Keratinocyte (primary cell): ENCODE measurements at regions not wholly inside any gene's neighbourhood (a gene's known extent, or its start where the extent isn't known, plus 50 kb on each side); places are given as distances from the start of the nearest gene placed in this dataset.

Experiments
- DNase-seq: peaks from one replicate; pipeline ENCODE4 v3.0.0-alpha.2; 2011; ENCODE audit warnings: low read depth, missing footprints, low spot score
- FAIRE-seq: peaks from 2 replicates; lab custom pipeline; 2011; peaks lifted over from hg19 to GRCh38; lab: Jason Lieb, UNC
- H2AFZ ChIP-seq: 2 replicates; pipeline ENCODE4 v1.6.0; 2012; ENCODE audit warnings: low read length, control low read depth, inconsistent platforms; ENCODE audit not compliant: control insufficient read depth
- H3K27ac ChIP-seq: 2 replicates; pipeline ENCODE4 v1.5.1; 2011; ENCODE audit warnings: low read length; ENCODE audit not compliant: control insufficient read depth, insufficient read depth
- H3K27me3 ChIP-seq: 3 replicates; pipeline ENCODE4 v1.6.0; 2011; ENCODE audit warnings: low read length; ENCODE audit not compliant: control insufficient read depth, insufficient read depth; ENCODE audit errors: extremely low read depth
- H3K36me3 ChIP-seq, 2 experiments: 2 replicates in 1 of 2; 3 replicates in 1 of 2; pipeline ENCODE4 v1.5.1; 2011; ENCODE audit warnings: low read length in 2 of 2, mild to moderate bottlenecking in 1 of 2; ENCODE audit not compliant: control insufficient read depth in 2 of 2, insufficient read depth in 2 of 2; ENCODE audit errors: extremely low read depth in 1 of 2
- H3K4me1 ChIP-seq: 3 replicates; pipeline ENCODE4 v1.5.1; 2011; ENCODE audit warnings: low read length; ENCODE audit not compliant: control insufficient read depth, insufficient read depth; ENCODE audit errors: extremely low read depth
- H3K4me2 ChIP-seq: 3 replicates; pipeline ENCODE4 v1.6.0; 2011; ENCODE audit warnings: low read depth, low read length; ENCODE audit not compliant: control insufficient read depth, insufficient read depth; ENCODE audit errors: extremely low read depth
- H3K4me3 ChIP-seq, 3 experiments: fragments of 200-600 bp in 1 of 3; sonication (generic) in 1 of 3; 2 replicates in 2 of 3; 3 replicates in 1 of 3; pipeline ENCODE4 v1.5.1; 2011 to 2016; ENCODE audit warnings: low read length in 3 of 3, mild to moderate bottlenecking in 3 of 3, control low read depth in 2 of 3, inconsistent platforms in 1 of 3, low read depth in 1 of 3, mixed read lengths in 1 of 3, mixed run types in 1 of 3, moderate library complexity in 1 of 3; ENCODE audit not compliant: control insufficient read depth in 2 of 3, insufficient read depth in 2 of 3; ENCODE audit errors: extremely low read depth in 1 of 3
- H3K79me2 ChIP-seq: 2 replicates; pipeline ENCODE4 v1.6.0; 2012; ENCODE audit warnings: low read length; ENCODE audit not compliant: control insufficient read depth, insufficient read depth
- H3K9ac ChIP-seq: 3 replicates; pipeline ENCODE4 v1.6.0; 2011; ENCODE audit warnings: low read length; ENCODE audit not compliant: control insufficient read depth, insufficient read depth; ENCODE audit errors: extremely low read depth
- H3K9me1 ChIP-seq: 3 replicates; pipeline ENCODE4 v1.6.0; 2011; ENCODE audit warnings: low read length; ENCODE audit not compliant: control insufficient read depth, insufficient read depth; ENCODE audit errors: extremely low read depth
- H3K9me3 ChIP-seq: 2 replicates; pipeline ENCODE4 v1.5.1; 2012; ENCODE audit warnings: low read depth, low read length; ENCODE audit not compliant: control insufficient read depth
- H4K20me1 ChIP-seq: 3 replicates; pipeline ENCODE4 v1.6.0; 2011; ENCODE audit warnings: low read length; ENCODE audit not compliant: control insufficient read depth, insufficient read depth; ENCODE audit errors: extremely low read depth
- CTCF ChIP-seq, 3 experiments: IDR thresholded peaks in 1 of 3; conservative IDR thresholded peaks in 1 of 3; optimal IDR thresholded peaks in 1 of 3; 2 replicates in 2 of 3; 3 replicates in 1 of 3; pipeline versions ENCODE3 to v1.5.1; 2011; ENCODE audit warnings: low read length in 3 of 3, mild to moderate bottlenecking in 3 of 3, moderate library complexity in 2 of 3, control low read depth in 1 of 3, inconsistent platforms in 1 of 3; ENCODE audit not compliant: insufficient read depth in 2 of 3; ENCODE audit errors: extremely low read depth in 1 of 3
- EZH2 ChIP-seq: IDR thresholded peaks from one replicate; pipeline ENCODE4 v1.6.1; 2012; ENCODE audit warnings: inconsistent platforms, mild to moderate bottlenecking, low read length, moderate library complexity
- dilution Hi-C: fragments of 300-500 bp; cut with MboI; formaldehyde crosslinking; loops from one replicate; pipeline ENCODE4 v1.7.0; 2020; ENCODE audit warnings: low sequenced_read_pairs; ENCODE audit not compliant: extremely low pct_ligation_motif_present

DNA sequence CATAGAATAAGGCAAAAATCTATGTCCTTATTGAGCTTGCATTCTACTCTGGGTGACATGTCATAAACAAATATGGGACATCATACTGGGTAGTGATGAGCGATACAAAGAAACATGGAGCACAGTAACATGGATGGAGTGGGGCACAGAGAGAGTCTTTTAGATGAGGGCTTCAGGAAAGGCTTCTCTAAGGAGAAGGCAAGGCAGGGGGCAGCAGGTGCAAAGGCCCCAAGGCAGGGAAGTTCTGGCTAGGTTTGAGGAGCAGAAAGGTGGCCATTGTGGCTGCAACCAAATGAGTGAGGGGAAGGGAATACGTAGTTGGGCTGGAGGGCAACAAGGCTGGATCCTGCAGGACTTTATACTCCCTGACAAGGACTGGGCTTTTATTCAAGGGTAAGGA, 211.4 kb downstream of the HERPUD2 start:
- Histone ChIP-seq H3K4me2 (no peak overlapping the region), H4K20me1 (no peaks in the 10 kb centered on the region), H2AFZ (no peak overlapping the region), H3K4me3 (no peak overlapping the region), H3K79me2 (no peaks in the 10 kb centered on the region), H3K9ac (no peak overlapping the region), H3K27ac (no peak overlapping the region), H3K36me3 (no peaks in the 10 kb centered on the region), H3K27me3 (no peaks in the 10 kb centered on the region), H3K4me1 (no peaks in the 10 kb centered on the region), H3K9me1 (no peaks in the 10 kb centered on the region), H3K9me3 (no peaks in the 10 kb centered on the region)
- dilution Hi-C loops, result no loop called here
- DNase-seq (no peak), FAIRE-seq (no peak)
- TF ChIP-seq CTCF (optimal IDR thresholded peaks at IDR 0.05 in 1 of 3, IDR thresholded peaks at IDR 0.05 in 1 of 3, conservative IDR thresholded peaks at IDR 0.05 in 1 of 3; ENCODE audit: extremely low read depth in 1 of 3, insufficient read depth in 2 of 3, low read length in 3 of 3) (no peak), EZH2 (no peak)

DNA sequence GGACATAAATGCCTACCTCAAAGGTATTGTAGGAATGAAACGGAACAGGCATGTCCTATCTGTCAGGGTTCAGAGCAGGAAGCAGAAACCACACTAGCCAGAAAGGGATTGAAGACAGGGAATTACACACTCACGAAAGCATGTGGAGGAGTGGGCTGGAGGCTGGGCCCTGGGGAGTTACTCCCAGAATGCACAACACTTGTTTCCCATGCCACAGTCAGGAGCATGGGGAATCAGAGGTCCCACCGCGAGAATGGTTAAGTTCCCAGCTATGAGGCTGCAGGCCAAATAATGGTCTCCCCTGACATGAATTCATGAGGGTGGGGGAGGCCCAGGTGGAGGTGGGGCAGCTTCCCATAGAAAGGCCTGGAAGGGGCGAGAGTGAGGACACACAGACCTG, 212.7 kb downstream of the HERPUD2 start:
- no peaks in the 10 kb centered on the region for H4K20me1 ChIP-seq
- no peaks in the 10 kb centered on the region for H3K36me3 ChIP-seq
- H3K4me2 ChIP-seq, result no peak overlapping the region
- H3K4me3 ChIP-seq, result no peak overlapping the region
- DNase-seq (no peak), FAIRE-seq (no peak)
- H3K9ac ChIP-seq, result no peak overlapping the region
- H3K9me1 ChIP-seq, result no peaks in the 10 kb centered on the region
- no peaks in the 10 kb centered on the region for H3K9me3 ChIP-seq
- dilution Hi-C loops, result no loop called here
- no peak for TF ChIP-seq CTCF (optimal IDR thresholded peaks at IDR 0.05 in 1 of 3, IDR thresholded peaks at IDR 0.05 in 1 of 3, conservative IDR thresholded peaks at IDR 0.05 in 1 of 3; ENCODE audit: extremely low read depth in 1 of 3, insufficient read depth in 2 of 3, low read length in 3 of 3)
- no peak for TF ChIP-seq EZH2
- H3K27ac ChIP-seq, result no peak overlapping the region
- H3K27me3 ChIP-seq, result no peaks in the 10 kb centered on the region
- H3K79me2 ChIP-seq, result no peaks in the 10 kb centered on the region
- no peak overlapping the region for H2AFZ ChIP-seq
- H3K4me1 ChIP-seq, result no peaks in the 10 kb centered on the region
